BJ (cell line): ENCODE measurements at regions not wholly inside any gene's neighbourhood (a gene's known extent, or its start where the extent isn't known, plus 50 kb on each side); places are given as distances from the start of the nearest gene placed in this dataset.

Experiments
- CTCF ChIA-PET: fragments of 350-600 bp; formaldehyde crosslinking; extraction: SDS; loops from one replicate; lab custom pipeline; 2021; ENCODE audit warnings: antibody characterized with exemption, inconsistent platforms; lab: Yijun Ruan, JAX
- POLR2A ChIA-PET: fragments of 300-600 bp; sonication (Branson Sonifier 250); formaldehyde crosslinking; extraction: SDS; loops from one replicate; lab custom pipeline; 2021; ENCODE audit warnings: antibody characterized with exemption; lab: Charles Lee
- DNase-seq: peaks from one replicate; pipeline ENCODE4 v3.0.0-alpha.2; 2011; ENCODE audit warnings: low read depth
- H3K27me3 ChIP-seq: 2 replicates; pipeline ENCODE4 v1.6.0; 2011; ENCODE audit warnings: low read length; ENCODE audit not compliant: control insufficient read depth, insufficient read depth
- H3K36me3 ChIP-seq: 2 replicates; pipeline ENCODE4 v1.5.1; 2011; ENCODE audit warnings: low read length; ENCODE audit not compliant: control insufficient read depth, insufficient read depth
- H3K4me3 ChIP-seq: 2 replicates; pipeline ENCODE4 v1.5.1; 2011; ENCODE audit warnings: low read depth, mild to moderate bottlenecking, control low read depth, low read length
- TF ChIP-seq, protein P1 (sequence below): IDR thresholded peaks from 2 replicates; pipeline ENCODE4 v1.5.1; 2011; ENCODE audit warnings: low read depth, mild to moderate bottlenecking, control low read depth, inconsistent platforms, low read length, moderate library complexity; ENCODE audit not compliant: insufficient read depth

DNA sequence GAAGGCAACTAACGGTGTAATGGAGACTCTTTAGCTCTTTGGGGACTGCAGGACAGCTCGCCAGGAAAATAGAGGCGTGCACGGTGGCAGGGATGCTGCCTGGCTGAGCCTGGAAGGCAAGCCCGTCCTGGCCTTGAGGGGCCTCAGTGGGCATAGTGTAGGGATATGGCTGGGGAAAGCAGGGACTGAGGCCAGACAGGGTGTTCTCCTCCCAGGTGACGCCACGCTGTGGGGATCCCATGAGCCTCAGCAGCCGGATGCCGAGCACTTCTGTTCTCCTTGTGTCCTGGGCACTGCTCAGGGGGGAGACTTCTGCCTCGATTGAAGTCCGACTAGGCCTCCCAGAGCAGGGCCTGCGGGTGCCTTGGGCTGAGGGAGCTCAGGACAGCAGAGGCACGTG, 89.2 kb downstream of the NPIPB11 start:
- TF ChIP-seq, protein P1, sequence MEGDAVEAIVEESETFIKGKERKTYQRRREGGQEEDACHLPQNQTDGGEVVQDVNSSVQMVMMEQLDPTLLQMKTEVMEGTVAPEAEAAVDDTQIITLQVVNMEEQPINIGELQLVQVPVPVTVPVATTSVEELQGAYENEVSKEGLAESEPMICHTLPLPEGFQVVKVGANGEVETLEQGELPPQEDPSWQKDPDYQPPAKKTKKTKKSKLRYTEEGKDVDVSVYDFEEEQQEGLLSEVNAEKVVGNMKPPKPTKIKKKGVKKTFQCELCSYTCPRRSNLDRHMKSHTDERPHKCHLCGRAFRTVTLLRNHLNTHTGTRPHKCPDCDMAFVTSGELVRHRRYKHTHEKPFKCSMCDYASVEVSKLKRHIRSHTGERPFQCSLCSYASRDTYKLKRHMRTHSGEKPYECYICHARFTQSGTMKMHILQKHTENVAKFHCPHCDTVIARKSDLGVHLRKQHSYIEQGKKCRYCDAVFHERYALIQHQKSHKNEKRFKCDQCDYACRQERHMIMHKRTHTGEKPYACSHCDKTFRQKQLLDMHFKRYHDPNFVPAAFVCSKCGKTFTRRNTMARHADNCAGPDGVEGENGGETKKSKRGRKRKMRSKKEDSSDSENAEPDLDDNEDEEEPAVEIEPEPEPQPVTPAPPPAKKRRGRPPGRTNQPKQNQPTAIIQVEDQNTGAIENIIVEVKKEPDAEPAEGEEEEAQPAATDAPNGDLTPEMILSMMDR: no peak
- ChIA-PET CTCF (no interaction called here), POLR2A (no interaction called here)
- DNase-seq: no peak
- Histone ChIP-seq H3K36me3 (no peaks in the 10 kb centered on the region), H3K4me3 (no peak overlapping the region), H3K27me3 (no peaks in the 10 kb centered on the region; the same call in none of the 2 replicates)

DNA sequence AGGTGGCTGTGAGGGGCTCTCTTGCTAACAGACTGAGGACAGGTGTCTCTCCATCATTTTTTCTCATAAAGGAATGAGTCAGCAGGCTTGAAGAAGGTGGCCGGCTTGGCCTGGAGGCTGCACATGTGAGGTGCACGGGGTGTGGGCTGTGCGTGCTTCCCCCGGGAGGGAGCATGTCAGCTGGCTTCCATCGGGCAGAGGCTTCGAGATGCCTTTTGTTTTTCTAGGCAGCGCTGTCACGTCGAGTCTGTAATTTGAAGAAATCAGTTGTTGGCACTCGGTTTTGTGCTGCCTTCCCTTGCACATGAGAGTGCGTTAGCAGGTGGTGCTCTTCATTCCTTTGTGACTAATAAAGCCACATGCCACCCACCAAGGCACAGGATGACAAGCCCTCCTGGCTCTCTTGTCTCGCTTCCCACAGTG, 89.7 kb downstream of the NPIPB11 start:
- ChIA-PET POLR2A (no interaction called here), CTCF (no interaction called here)
- H3K36me3 ChIP-seq: no peaks in the 10 kb centered on the region
- H3K27me3 ChIP-seq: no peaks in the 10 kb centered on the region; the same call in none of the 2 replicates
- DNase-seq: no peak
- TF ChIP-seq, protein P1: no peak
- no peak overlapping the region for H3K4me3 ChIP-seq

DNA sequence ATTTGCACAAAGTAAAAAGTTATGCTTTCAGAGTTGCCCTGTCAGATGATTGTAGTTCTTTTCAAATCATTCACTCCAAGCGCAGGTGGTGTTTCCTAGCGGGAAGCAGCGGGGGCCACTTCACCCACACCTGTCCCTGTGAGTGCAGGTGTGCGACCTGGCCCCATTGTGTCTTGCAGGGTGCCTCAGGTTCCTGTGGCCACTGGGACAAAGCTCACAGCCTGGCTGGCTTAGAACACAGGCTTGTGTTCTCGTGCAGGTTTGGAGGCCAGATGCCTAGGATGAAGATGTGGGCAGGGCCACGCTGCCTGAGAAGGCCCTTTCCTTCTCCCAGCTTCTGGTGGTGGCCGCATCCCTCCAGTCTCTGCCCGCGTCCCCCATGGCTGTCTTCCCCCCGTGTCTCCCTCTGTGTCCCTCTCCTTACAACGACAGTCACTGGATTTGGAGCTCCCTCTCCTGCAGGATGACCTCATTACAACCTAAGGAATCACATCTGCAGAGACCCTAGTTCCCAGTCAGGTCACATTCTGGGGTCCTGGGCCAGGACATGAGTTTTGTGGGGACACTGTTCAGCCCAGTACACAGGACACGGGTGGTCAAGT, 90.5 kb downstream of the NPIPB11 start:
- ChIA-PET CTCF (no interaction called here), POLR2A (no interaction called here)
- TF ChIP-seq, protein P1: no peak

DNA sequence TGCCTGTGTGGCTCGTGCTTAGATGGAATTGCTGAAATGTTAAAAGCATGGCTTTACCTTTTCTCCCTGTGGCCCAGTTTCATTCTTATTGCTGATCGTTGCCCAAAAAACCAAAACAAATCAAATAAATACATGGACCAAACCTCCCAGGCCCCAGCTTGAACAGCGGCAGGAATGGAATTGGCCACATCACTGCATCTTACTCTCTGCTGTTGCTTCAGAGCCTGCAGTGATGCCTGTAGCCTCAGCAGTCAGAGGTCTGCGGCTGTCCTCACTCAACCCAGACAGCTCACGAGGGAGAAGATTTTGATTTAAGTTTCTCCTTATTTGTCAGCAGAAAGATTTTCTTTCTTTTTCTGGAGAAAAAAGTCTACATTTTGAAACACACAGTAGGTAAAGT, 91.5 kb downstream of the NPIPB11 start:
- TF ChIP-seq, protein P1: no peak
- no peak for DNase-seq
- H3K4me3 ChIP-seq: no peak overlapping the region
- ChIA-PET POLR2A (no interaction called here), CTCF (no interaction called here)
- H3K36me3 ChIP-seq: no peaks in the 10 kb centered on the region
- H3K27me3 ChIP-seq: no peaks in the 10 kb centered on the region; the same call in none of the 2 replicates

More for the DNA sequence above, 90.5 kb downstream of the NPIPB11 start:
- Histone ChIP-seq H3K27me3 (no peaks in the 10 kb centered on the region; the same call in none of the 2 replicates), H3K4me3 (no peak overlapping the region), H3K36me3 (no peaks in the 10 kb centered on the region)
- DNase-seq: no peak

DNA sequence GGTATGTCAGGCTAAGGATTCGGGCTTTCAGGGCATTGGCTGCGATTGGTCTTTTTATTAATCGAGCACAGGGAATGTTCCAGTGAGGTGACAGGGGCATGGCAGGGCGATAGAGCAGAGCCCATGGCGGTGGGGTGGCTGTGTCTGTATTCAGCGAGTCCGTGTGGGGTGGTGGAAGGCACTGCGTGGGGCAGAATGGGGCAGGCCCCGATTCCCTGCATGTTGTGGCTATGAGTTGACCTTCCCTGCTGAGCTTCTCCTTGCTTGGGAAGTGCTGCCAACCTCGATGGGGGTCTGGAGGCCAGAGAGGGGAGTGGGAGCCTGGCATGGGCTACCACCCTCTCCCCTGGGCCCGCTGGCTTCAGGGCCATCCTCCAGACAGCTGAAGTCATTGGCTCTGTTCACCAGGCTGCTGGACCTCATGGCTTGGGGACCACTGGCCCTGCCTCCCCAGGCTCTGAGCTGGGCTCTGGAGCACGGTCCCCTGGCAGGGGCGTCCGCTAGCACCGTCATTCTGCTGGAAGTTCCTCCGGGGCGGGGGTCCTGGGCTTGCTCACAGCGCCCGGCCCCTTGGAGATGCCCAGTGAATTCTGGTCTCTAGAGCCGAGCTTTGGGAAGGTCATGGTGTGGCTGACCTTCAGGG, 92.1 kb downstream of the NPIPB11 start:
- TF ChIP-seq, protein P1: no peak
- ChIA-PET POLR2A (no interaction called here), CTCF (no interaction called here)
- Histone ChIP-seq H3K27me3 (no peaks in the 10 kb centered on the region; the same call in none of the 2 replicates), H3K4me3 (no peak overlapping the region), H3K36me3 (no peaks in the 10 kb centered on the region)
- DNase-seq: no peak
